B cell (primary cell): ENCODE measurements at regions not wholly inside any gene's neighbourhood (a gene's known extent, or its start where the extent isn't known, plus 50 kb on each side); places are given as distances from the start of the nearest gene placed in this dataset.

ENCODE experiments used
- ATAC-seq: fragments of 200-7000 bp; cut with Tn5 transposase; one replicate; pipeline ENCODE4 v1.10.0; 2021; ENCODE audit warnings: low read depth, mild to moderate bottlenecking, moderate number of reproducible peaks, moderate library complexity
- CTCF ChIA-PET: fragments of 350-600 bp; sonication (Branson Sonifier 250); formaldehyde crosslinking; loops from one replicate; lab custom pipeline; 2021; ENCODE audit warnings: antibody characterized with exemption, inconsistent platforms; lab: Charles Lee
- POLR2A ChIA-PET: fragments of 350-600 bp; sonication (Branson Sonifier 250); formaldehyde crosslinking; loops from one replicate; lab custom pipeline; 2021; ENCODE audit warnings: antibody characterized with exemption; lab: Charles Lee
- DNase-seq: peaks from one replicate; pipeline ENCODE4 v3.0.0; 2013
- H2AFZ ChIP-seq: 2 replicates; pipeline ENCODE4 v1.6.1; 2012; ENCODE audit warnings: mild to moderate bottlenecking, low read depth, low read length; ENCODE audit not compliant: insufficient read depth, poor library complexity, severe bottlenecking
- H3K27ac ChIP-seq, 2 donors: 1 replicate in 1 of 2; 2 replicates in 1 of 2; pipeline ENCODE4 v1.5.1; 2012 to 2013; ENCODE audit warnings: low read length in 2 of 2, mild to moderate bottlenecking in 2 of 2, moderate library complexity in 1 of 2
- H3K27me3 ChIP-seq, 4 experiments: fragments of 200-600 bp in 1 of 4; sonication (generic) in 1 of 4; replicated peaks in 1 of 4; 1 replicate in 2 of 4; 2 replicates in 2 of 4; pipeline versions ENCODE4 v1.6.1 to v1.7.0; 2013 to 2016; ENCODE audit warnings: low read length in 3 of 4, mild to moderate bottlenecking in 2 of 4, mixed read lengths in 1 of 4, moderate library complexity in 1 of 4; ENCODE audit not compliant: insufficient read depth in 4 of 4, control insufficient read depth in 3 of 4; ENCODE audit errors: control extremely low read depth in 1 of 4
- H3K36me3 ChIP-seq, 2 experiments: replicated peaks in 1 of 2; 1 replicate in 1 of 2; 2 replicates in 1 of 2; pipeline versions ENCODE4 v1.6.1 to v1.7.1; 2013; ENCODE audit warnings: low read length in 1 of 2; ENCODE audit not compliant: insufficient read depth in 2 of 2, control insufficient read depth in 1 of 2; ENCODE audit errors: control extremely low read depth in 1 of 2, extremely low read depth in 1 of 2
- H3K4me1 ChIP-seq, 2 donors: fragments of 200-600 bp in 1 of 2; sonication (generic) in 1 of 2; 1 replicate in 1 of 2; 2 replicates in 1 of 2; pipeline versions ENCODE4 v1.5.1 to v1.6.1; 2013 to 2017; ENCODE audit warnings: low read length in 2 of 2; ENCODE audit not compliant: control insufficient read depth in 2 of 2, insufficient read depth in 2 of 2
- H3K4me2 ChIP-seq: replicated peaks from 2 replicates; pipeline ENCODE3; 2012; ENCODE audit warnings: mild to moderate bottlenecking, low read depth, low read length; ENCODE audit not compliant: poor library complexity, severe bottlenecking
- H3K4me3 ChIP-seq, 5 experiments: fragments of 200-600 bp in 1 of 5; sonication (generic) in 1 of 5; 1 replicate in 3 of 5; 2 replicates in 2 of 5; pipeline versions ENCODE4 v1.5.1 to v1.7.0; 2011 to 2016; ENCODE audit warnings: low read length in 4 of 5, mild to moderate bottlenecking in 4 of 5, low read depth in 2 of 5, control low read depth in 1 of 5, moderate library complexity in 1 of 5; ENCODE audit not compliant: insufficient read depth in 1 of 5; ENCODE audit errors: control extremely low read depth in 1 of 5, extremely low read depth in 1 of 5
- H3K79me2 ChIP-seq: fragments of 200-600 bp; sonication (generic); one replicate; pipeline ENCODE4 v1.6.0; 2016; ENCODE audit warnings: low read length; ENCODE audit not compliant: control insufficient read depth, insufficient read depth
- H3K9ac ChIP-seq: fragments of 200-600 bp; sonication (generic); 2 replicates; pipeline ENCODE4 v1.6.1; 2017; ENCODE audit warnings: mild to moderate bottlenecking, low read length, moderate library complexity
- H3K9me3 ChIP-seq, 3 donors: one replicate each; pipeline versions ENCODE4 v1.6.1 to v1.7.1; 2013; ENCODE audit warnings: low read length in 2 of 3; ENCODE audit not compliant: control insufficient read depth in 2 of 3, insufficient read depth in 1 of 3; ENCODE audit errors: control extremely low read depth in 1 of 3
- H4K20me1 ChIP-seq: 2 replicates; pipeline ENCODE4 v1.6.0; 2012; ENCODE audit warnings: mild to moderate bottlenecking, low read length; ENCODE audit not compliant: insufficient read depth, control insufficient read depth, poor library complexity, severe bottlenecking
- H3K27ac Mint-ChIP-seq: one replicate; pipeline ENCODE4 v1.8.0; 2021; ENCODE audit warnings: mixed read lengths
- H3K27me3 Mint-ChIP-seq: one replicate; pipeline ENCODE4 v1.8.0; 2021; ENCODE audit warnings: mixed read lengths
- H3K4me1 Mint-ChIP-seq: one replicate; pipeline ENCODE4 v1.8.0; 2021; ENCODE audit warnings: mixed read lengths
- H3K4me3 Mint-ChIP-seq: one replicate; pipeline ENCODE4 v1.8.0; 2021; ENCODE audit warnings: mixed read lengths
- H3K9me3 Mint-ChIP-seq: one replicate; pipeline ENCODE4 v1.8.0; 2022; ENCODE audit warnings: mixed read lengths; ENCODE audit not compliant: insufficient read depth
- EZH2 ChIP-seq: IDR thresholded peaks from 2 replicates; pipeline ENCODE4 v1.6.1; 2012; ENCODE audit warnings: borderline replicate concordance, low read depth, mild to moderate bottlenecking, moderate library complexity, low read length; ENCODE audit not compliant: insufficient read depth, poor library complexity, severe bottlenecking
- WGBS: methylation state at CpG from one replicate; pipeline ENCODE4 v1.1.5; 2013; ENCODE audit warnings: missing lambda C conversion rate; ENCODE audit not compliant: insufficient coverage; 5-methylcytosine and 5-hydroxymethylcytosine counted together
- intact Hi-C: fragments of 100-400 bp; cut with micrococcal nuclease; formaldehyde crosslinking; loops from one replicate; pipeline ENCODE4 v1.10.0; 2022
- TF ChIP-seq, protein P1 (sequence below): fragments of 200-600 bp; IDR thresholded peaks from one replicate; pipeline ENCODE4 v1.8.0; 2022; ENCODE audit warnings: antibody characterized with exemption, mild to moderate bottlenecking

GRCh38 chr3:137409584-137409983 lies 354.5 kb upstream of the SOX14 start:
- no CpG with 5 or more reads among the region's 2 CpGs for WGBS
- Mint-ChIP-seq H3K27ac (no peak overlapping the region), H3K4me1 (no peaks in the 10 kb centered on the region), H3K9me3 (no peaks in the 10 kb centered on the region), H3K27me3 (no peaks in the 10 kb centered on the region), H3K4me3 (no peak overlapping the region)
- POLR2A ChIA-PET = no interaction called here
- intact Hi-C loops = no loop called here
- CTCF ChIA-PET = no interaction called here
- Histone ChIP-seq H3K79me2 (no peaks in the 10 kb centered on the region), H3K27ac (no peak overlapping the region), H3K4me2 (no peak overlapping the region), H3K36me3 (no peaks in the 10 kb centered on the region), H3K4me3 (no peak overlapping the region), H3K4me1 (no peaks in the 10 kb centered on the region), H2AFZ (no peak overlapping the region), H4K20me1 (no peaks in the 10 kb centered on the region), H3K9me3 (no peaks in the 10 kb centered on the region), H3K9ac (no peak overlapping the region), H3K27me3 (no peaks in the 10 kb centered on the region)
- ATAC-seq = no peak
- TF ChIP-seq, protein P1, sequence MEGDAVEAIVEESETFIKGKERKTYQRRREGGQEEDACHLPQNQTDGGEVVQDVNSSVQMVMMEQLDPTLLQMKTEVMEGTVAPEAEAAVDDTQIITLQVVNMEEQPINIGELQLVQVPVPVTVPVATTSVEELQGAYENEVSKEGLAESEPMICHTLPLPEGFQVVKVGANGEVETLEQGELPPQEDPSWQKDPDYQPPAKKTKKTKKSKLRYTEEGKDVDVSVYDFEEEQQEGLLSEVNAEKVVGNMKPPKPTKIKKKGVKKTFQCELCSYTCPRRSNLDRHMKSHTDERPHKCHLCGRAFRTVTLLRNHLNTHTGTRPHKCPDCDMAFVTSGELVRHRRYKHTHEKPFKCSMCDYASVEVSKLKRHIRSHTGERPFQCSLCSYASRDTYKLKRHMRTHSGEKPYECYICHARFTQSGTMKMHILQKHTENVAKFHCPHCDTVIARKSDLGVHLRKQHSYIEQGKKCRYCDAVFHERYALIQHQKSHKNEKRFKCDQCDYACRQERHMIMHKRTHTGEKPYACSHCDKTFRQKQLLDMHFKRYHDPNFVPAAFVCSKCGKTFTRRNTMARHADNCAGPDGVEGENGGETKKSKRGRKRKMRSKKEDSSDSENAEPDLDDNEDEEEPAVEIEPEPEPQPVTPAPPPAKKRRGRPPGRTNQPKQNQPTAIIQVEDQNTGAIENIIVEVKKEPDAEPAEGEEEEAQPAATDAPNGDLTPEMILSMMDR = no peak
- TF ChIP-seq EZH2 = no peak
- DNase-seq = no peak

GRCh38 chr3:137410028-137410427 lies 354.1 kb upstream of the SOX14 start:
- intact Hi-C loops = no loop called here
- Mint-ChIP-seq H3K27ac (no peak overlapping the region), H3K4me1 (no peaks in the 10 kb centered on the region), H3K4me3 (no peak overlapping the region), H3K27me3 (no peaks in the 10 kb centered on the region), H3K9me3 (no peaks in the 10 kb centered on the region)
- H3K4me3 ChIP-seq = no peak overlapping the region
- H3K4me2 ChIP-seq = no peak overlapping the region
- no peaks in the 10 kb centered on the region for H3K9me3 ChIP-seq
- H3K9ac ChIP-seq = no peak overlapping the region
- H3K27me3 ChIP-seq = no peaks in the 10 kb centered on the region
- no peak for ATAC-seq
- no peaks in the 10 kb centered on the region for H3K4me1 ChIP-seq
- POLR2A ChIA-PET = no interaction called here
- no peak for TF ChIP-seq EZH2
- TF ChIP-seq, protein P1 = no peak
- H3K36me3 ChIP-seq = no peaks in the 10 kb centered on the region
- no CpG with 5 or more reads among the region's 1 CpG for WGBS
- no peak overlapping the region for H2AFZ ChIP-seq
- CTCF ChIA-PET = no interaction called here
- H3K27ac ChIP-seq = no peak overlapping the region
- no peaks in the 10 kb centered on the region for H4K20me1 ChIP-seq
- no peak for DNase-seq
- H3K79me2 ChIP-seq = no peaks in the 10 kb centered on the region
